Fibroblast of villous mesenchyme (primary cell): ENCODE measurements at regions not wholly inside any gene's neighbourhood (a gene's known extent, or its start where the extent isn't known, plus 50 kb on each side); places are given as distances from the start of the nearest gene placed in this dataset.

ENCODE experiments used
- DNase-seq: peaks from one replicate; pipeline ENCODE4 v3.0.0-alpha.2; 2010; ENCODE audit warnings: low read depth
- H3K4me3 ChIP-seq: 2 replicates; pipeline ENCODE4 v1.5.1; 2011; ENCODE audit warnings: low read depth, mild to moderate bottlenecking, low read length
- CTCF ChIP-seq: IDR thresholded peaks from 2 replicates; pipeline ENCODE4 v1.5.1; 2012; ENCODE audit warnings: low read depth, mild to moderate bottlenecking, low read length; ENCODE audit not compliant: insufficient read depth

DNA sequence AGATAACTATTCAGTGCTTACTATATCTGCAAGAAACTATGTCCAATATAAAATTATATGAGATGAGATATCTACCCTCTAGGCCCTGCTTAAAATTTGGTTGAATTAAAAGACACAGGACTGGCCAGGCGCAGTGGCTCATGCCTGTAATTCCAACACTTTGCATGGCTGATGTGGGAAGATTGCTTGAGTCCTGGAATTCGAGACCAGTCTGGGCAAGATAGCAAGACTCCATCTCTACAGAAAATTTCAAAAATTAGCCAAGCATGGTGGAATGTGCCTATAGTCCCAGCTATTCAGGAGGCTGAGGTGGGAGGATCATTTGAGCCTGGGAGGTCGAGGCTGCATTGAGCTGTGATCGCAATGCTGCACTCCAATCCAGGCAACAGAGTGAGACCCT, 303.7 kb upstream of the UBE2E2 start:
- TF ChIP-seq CTCF: no peak
- DNase-seq: no peak
- H3K4me3 ChIP-seq: no peak overlapping the region

- no peak overlapping the region for H3K4me3 ChIP-seq
- DNase-seq: no peak
- TF ChIP-seq CTCF: no peak
Measured at GRCh38 chr3:22900296-22900695, 302.8 kb upstream of the UBE2E2 start.

DNA sequence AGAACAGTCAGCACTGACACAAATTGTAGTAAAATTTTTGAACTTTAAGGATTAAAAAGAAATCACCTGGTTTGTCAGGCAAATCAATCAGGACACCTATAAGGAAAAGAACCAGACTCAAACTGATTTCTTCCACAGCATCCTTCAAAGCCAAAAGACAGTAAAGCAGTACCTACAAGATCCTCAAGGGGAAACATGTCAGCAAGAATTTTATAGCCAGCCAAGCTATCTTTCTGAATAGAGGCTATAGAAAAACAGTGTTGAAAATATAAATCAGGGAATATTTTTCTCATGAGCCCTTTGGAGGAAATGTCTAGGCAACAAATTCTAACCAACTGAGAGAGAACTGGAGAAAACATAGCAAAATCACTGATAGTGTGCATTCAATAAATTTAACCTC, 301.4 kb upstream of the UBE2E2 start:
- no peak for DNase-seq
- TF ChIP-seq CTCF: no peak
- no peak overlapping the region for H3K4me3 ChIP-seq

GRCh38 chr3:22907161-22907780, 295.9 kb upstream of the UBE2E2 start:
- no peak overlapping the region for H3K4me3 ChIP-seq
- no peak for DNase-seq
- TF ChIP-seq CTCF: no peak

- DNase-seq: no peak
- TF ChIP-seq CTCF: no peak
- H3K4me3 ChIP-seq: no peak overlapping the region
Measured at GRCh38 chr3:22907796-22908195, 295.3 kb upstream of the UBE2E2 start.

DNA sequence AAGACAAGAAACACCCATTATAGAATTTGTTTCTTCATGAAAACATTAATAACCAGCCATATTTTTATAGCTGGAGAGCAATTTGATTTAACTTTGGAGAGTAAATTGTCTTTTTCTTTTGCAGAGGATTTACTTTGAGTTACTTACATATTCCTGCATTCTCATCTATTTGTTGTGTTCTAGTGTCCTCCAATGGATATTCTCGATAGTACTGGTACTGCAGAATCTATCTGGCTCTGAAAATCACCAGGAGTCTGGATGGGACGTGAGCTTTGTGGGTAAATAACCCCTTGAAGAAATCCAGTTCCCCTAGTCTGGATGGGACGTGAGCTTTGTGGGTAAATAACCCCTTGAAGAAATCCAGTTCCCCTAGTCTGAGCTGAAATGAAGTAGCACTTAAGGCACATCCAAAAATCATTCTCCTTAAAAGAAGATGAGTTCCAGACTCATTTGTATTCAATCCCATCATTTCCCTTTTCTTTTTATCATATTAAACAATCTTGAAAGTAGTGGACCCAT, 294.1 kb upstream of the UBE2E2 start:
- no peak for TF ChIP-seq CTCF
- DNase-seq: no peak

DNA sequence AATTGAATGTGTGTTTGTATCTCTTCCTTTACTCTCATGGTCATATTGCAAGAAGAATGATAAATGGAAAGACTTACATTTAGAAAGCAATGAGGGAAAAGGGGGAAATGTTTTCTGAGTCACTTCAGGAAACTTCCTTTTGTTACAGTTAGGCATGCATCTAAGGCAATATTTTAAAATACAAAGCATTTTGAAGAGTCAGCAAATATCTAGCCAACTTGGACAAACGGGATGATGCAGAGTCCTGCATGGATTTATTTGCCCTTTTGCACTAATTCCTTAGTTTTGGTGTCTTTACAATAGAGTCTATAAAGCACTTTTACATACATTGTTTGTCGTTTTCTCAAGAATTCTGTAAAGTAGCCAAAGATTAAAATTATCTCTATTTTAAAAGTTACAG, 286.2 kb upstream of the UBE2E2 start:
- H3K4me3 ChIP-seq: no peak overlapping the region
- no peak for TF ChIP-seq CTCF
- DNase-seq: no peak

More for the DNA sequence above, 294.1 kb upstream of the UBE2E2 start:
- H3K4me3 ChIP-seq: no peak overlapping the region
